ENCODE measurements at regions not wholly inside any gene's neighbourhood (a gene's known extent, or its start where the extent isn't known, plus 50 kb on each side); places are given as distances from the start of the nearest gene placed in this dataset.

- TF ChIP-seq JUN (IDR thresholded peaks at IDR 0.05; ENCODE audit: low read depth, low read length) (no peak), FOSL1 (IDR thresholded peaks at IDR 0.05; ENCODE audit: insufficient read depth, low read depth, low read length) (no peak), HDAC6 (IDR thresholded peaks at IDR 0.05; ENCODE audit: low read depth, low read length) (no peak)
Observed at GRCh38 chr13:111916201-111916600, 150.7 kb upstream of the SOX1 start (continued).
